ENCODE measurements at regions not wholly inside any gene's neighbourhood (a gene's known extent, or its start where the extent isn't known, plus 50 kb on each side); places are given as distances from the start of the nearest gene placed in this dataset.

DNA sequence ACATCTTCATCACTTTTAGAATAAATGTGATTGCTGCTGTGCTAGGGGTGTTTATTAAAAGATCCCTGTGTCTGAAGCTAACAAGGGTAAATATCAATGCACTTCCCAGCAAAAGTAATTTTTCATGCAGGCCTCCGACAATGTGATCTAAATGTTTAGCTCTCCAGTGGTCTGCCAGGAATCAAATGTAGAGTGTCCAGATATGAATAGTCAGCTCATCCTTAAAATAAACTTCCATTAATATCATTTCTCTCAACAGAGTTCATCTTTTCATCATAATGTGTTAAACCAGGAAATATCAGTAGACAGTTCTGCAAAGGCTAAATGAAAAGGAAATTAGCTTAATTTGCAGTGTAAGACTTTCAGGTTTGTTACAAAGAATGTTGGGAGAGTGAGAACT lies 102.2 kb upstream of the EGFL6 start:
- peaks cover 14% of the 10 kb centered on the region for H3K9me3 Mint-ChIP-seq (ENCODE audit: unreplicated experiment)
- H3K36me3 Mint-ChIP-seq (ENCODE audit: unreplicated experiment), result no peaks in the 10 kb centered on the region
- DNase-seq, result no peak
- TF ChIP-seq, protein P1, sequence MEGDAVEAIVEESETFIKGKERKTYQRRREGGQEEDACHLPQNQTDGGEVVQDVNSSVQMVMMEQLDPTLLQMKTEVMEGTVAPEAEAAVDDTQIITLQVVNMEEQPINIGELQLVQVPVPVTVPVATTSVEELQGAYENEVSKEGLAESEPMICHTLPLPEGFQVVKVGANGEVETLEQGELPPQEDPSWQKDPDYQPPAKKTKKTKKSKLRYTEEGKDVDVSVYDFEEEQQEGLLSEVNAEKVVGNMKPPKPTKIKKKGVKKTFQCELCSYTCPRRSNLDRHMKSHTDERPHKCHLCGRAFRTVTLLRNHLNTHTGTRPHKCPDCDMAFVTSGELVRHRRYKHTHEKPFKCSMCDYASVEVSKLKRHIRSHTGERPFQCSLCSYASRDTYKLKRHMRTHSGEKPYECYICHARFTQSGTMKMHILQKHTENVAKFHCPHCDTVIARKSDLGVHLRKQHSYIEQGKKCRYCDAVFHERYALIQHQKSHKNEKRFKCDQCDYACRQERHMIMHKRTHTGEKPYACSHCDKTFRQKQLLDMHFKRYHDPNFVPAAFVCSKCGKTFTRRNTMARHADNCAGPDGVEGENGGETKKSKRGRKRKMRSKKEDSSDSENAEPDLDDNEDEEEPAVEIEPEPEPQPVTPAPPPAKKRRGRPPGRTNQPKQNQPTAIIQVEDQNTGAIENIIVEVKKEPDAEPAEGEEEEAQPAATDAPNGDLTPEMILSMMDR (IDR thresholded peaks at IDR 0.05; ENCODE audit: partially characterized antibody, unreplicated experiment), result no peak
- peaks cover 24% of the 10 kb centered on the region for H3K4me1 Mint-ChIP-seq (ENCODE audit: low read depth, unreplicated experiment)
- no peak overlapping the region for H3K4me3 Mint-ChIP-seq (ENCODE audit: unreplicated experiment)
- no peak overlapping the region for H3K27ac Mint-ChIP-seq (ENCODE audit: unreplicated experiment)
- peaks cover 5% of the 10 kb centered on the region for H3K27me3 Mint-ChIP-seq (ENCODE audit: unreplicated experiment)

DNA sequence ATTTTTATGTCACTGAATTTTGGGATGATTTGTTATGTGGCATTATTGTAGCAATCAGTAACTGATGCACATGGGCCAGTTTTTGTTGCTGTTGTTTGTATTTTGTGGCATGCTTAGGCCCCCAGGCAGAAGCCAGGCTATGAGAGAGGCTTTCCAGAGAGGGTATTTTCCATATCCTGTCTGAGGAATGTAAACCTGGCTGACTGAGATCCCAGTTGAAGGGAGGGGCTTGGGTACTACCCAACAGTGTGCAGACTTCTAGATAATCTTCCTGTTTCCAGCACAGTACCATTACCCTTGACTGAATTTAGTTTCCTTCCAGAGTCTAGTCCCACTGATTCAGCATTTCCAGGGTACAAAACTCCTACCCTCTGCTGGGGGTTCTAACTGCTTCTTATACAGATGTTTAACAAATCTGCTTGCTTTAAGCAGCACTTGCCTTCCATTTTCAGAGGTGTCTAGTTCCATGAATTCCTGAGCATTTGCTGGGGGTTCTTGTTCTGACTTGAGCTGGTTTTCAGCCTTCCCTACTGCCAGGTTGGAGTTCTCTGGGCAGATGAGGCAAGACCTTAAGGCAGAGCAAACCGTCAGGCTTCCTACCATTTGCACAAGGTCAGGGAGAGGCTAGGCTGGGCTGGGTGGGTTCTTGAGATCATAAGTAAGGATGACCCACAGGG lies 104.7 kb upstream of the EGFL6 start:
- no peak for DNase-seq
- H3K27ac Mint-ChIP-seq (ENCODE audit: unreplicated experiment), result peak overlapping the region; percentile 96
- peaks cover 5% of the 10 kb centered on the region for H3K4me1 Mint-ChIP-seq (ENCODE audit: low read depth, unreplicated experiment)
- no peak overlapping the region for H3K4me3 Mint-ChIP-seq (ENCODE audit: unreplicated experiment)
- TF ChIP-seq, protein P1 (IDR thresholded peaks at IDR 0.05; ENCODE audit: partially characterized antibody, unreplicated experiment), result no peak
- H3K9me3 Mint-ChIP-seq (ENCODE audit: unreplicated experiment), result peaks cover 9% of the 10 kb centered on the region
- no peaks in the 10 kb centered on the region for H3K36me3 Mint-ChIP-seq (ENCODE audit: unreplicated experiment)
- peaks cover 5% of the 10 kb centered on the region for H3K27me3 Mint-ChIP-seq (ENCODE audit: unreplicated experiment)

DNA sequence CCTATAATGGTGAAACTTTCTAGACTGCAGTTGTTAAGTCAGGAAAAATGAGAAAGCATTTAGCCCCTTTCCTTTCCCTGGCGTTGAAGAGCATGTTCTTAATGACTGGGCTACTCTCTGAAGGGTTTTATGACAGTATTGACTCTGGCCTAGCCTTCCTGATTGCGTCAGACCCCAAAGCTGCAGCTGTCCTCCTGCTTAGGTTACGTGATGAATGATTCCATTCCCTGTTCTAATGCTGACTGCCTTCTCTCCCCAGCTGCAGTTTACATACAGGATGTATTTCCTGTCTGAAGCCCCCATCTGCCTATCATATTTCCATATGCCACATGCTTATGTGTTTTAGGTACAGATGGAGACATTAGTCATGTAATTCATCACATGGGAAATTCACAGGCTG lies 105.8 kb upstream of the EGFL6 start:
- Mint-ChIP-seq H3K4me3 (ENCODE audit: unreplicated experiment) (peak overlapping the region; percentile 63), H3K9me3 (ENCODE audit: unreplicated experiment) (peaks cover 6% of the 10 kb centered on the region), H3K27ac (ENCODE audit: unreplicated experiment) (peak overlapping the region; percentile 96), H3K4me1 (ENCODE audit: low read depth, unreplicated experiment) (peaks cover 5% of the 10 kb centered on the region), H3K36me3 (ENCODE audit: unreplicated experiment) (no peaks in the 10 kb centered on the region), H3K27me3 (ENCODE audit: unreplicated experiment) (peaks cover 5% of the 10 kb centered on the region)
- TF ChIP-seq, protein P1 (IDR thresholded peaks at IDR 0.05; ENCODE audit: partially characterized antibody, unreplicated experiment), result no peak
- peak; percentile 24 for DNase-seq

DNA sequence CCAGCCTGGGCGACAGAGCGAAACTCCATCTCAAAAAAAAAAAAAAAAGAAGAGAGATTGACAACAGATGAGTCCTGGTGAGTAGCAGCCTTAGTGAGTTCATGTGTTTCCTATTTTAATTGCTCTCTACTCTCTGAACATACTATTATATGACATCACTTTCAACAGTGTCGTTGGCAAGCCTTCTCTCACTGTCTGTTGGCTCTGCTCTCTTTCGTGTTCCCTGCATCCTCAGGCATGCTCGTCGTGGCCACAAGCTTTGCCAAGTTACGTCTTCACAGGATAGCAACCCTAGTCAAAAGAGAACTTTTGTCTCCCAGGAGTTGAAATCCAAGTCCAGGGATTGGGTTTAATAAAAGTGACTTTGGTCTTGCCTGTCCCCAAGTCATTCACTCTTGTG lies 117.1 kb upstream of the EGFL6 start:
- Mint-ChIP-seq H3K36me3 (ENCODE audit: unreplicated experiment) (no peaks in the 10 kb centered on the region), H3K4me1 (ENCODE audit: low read depth, unreplicated experiment) (no peaks in the 10 kb centered on the region), H3K27ac (ENCODE audit: unreplicated experiment) (no peak overlapping the region), H3K27me3 (ENCODE audit: unreplicated experiment) (peaks cover 2% of the 10 kb centered on the region), H3K9me3 (ENCODE audit: unreplicated experiment) (peaks cover 2% of the 10 kb centered on the region), H3K4me3 (ENCODE audit: unreplicated experiment) (no peak overlapping the region)
- DNase-seq, result no peak
- TF ChIP-seq, protein P1 (IDR thresholded peaks at IDR 0.05; ENCODE audit: partially characterized antibody, unreplicated experiment), result no peak

DNA sequence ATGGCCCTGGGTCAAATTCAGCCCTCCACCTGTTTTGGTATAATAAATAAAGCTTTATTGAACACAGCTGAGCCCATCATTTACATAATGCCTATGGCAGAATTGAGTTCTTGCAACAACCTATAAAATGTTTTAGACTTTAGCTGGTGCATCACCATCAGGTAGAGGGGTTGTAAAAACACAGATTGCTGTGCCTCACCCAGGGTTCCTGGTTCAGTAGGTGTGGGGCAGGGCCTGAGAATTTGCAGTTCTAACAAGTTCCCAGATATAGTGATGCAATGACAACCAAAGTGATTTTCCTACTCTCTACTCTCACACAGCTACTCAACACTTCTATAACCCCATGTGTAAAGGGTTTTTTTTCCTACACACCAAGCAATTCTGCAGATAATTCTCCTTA lies 120.0 kb upstream of the EGFL6 start:
- H3K27me3 Mint-ChIP-seq (ENCODE audit: unreplicated experiment), result peaks cover 2% of the 10 kb centered on the region
- TF ChIP-seq, protein P1 (IDR thresholded peaks at IDR 0.05; ENCODE audit: partially characterized antibody, unreplicated experiment), result no peak
- no peak overlapping the region for H3K27ac Mint-ChIP-seq (ENCODE audit: unreplicated experiment)
- peaks cover 2% of the 10 kb centered on the region for H3K9me3 Mint-ChIP-seq (ENCODE audit: unreplicated experiment)
- no peak overlapping the region for H3K4me3 Mint-ChIP-seq (ENCODE audit: unreplicated experiment)
- H3K4me1 Mint-ChIP-seq (ENCODE audit: low read depth, unreplicated experiment), result no peaks in the 10 kb centered on the region
- H3K36me3 Mint-ChIP-seq (ENCODE audit: unreplicated experiment), result peaks cover 2% of the 10 kb centered on the region
- DNase-seq, result no peak
